ENCODE measurements at regions not wholly inside any gene's neighbourhood (a gene's known extent, or its start where the extent isn't known, plus 50 kb on each side); places are given as distances from the start of the nearest gene placed in this dataset.

DNA sequence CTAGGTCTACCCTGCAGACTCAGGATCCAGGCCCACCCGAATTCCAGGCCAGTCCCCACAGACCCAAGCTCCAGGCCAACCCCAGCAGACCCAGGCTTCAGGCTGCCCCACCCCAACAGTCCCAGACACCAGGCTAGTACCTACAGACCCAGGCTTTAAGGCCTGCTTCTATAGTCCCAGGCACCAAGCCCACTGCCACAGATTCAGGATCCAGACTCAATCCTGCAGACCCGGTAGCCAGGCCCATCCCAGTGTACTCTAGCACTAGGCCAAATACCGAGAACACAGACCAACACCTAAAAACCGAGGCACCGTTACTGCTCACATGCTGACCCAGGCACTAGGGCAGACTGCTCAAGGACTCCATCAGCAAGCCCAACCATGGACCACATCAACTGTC is 862.3 kb downstream of the UQCRFS1 start:
- Histone ChIP-seq H3K4me1 (ENCODE audit: insufficient read depth, low read length) (no peaks in the 10 kb centered on the region), H3K4me3 (ENCODE audit: insufficient read depth, low read length) (no peak overlapping the region), H2AFZ (ENCODE audit: low read length) (no peak overlapping the region), H4K20me1 (ENCODE audit: insufficient read depth, low read length) (no peaks in the 10 kb centered on the region), H3K36me3 (ENCODE audit: insufficient read depth, low read length) (no peaks in the 10 kb centered on the region), H3K79me2 (ENCODE audit: insufficient read depth, low read length) (no peaks in the 10 kb centered on the region), H3K27ac (ENCODE audit: low read depth, low read length) (no peak overlapping the region), H3K9me3 (ENCODE audit: low read depth, low read length) (peaks cover 3% of the 10 kb centered on the region), H3K4me2 (ENCODE audit: insufficient read depth, low read length) (no peak overlapping the region), H3K27me3 (ENCODE audit: insufficient read depth, low read length) (no peaks in the 10 kb centered on the region)
- TF ChIP-seq, protein P1, sequence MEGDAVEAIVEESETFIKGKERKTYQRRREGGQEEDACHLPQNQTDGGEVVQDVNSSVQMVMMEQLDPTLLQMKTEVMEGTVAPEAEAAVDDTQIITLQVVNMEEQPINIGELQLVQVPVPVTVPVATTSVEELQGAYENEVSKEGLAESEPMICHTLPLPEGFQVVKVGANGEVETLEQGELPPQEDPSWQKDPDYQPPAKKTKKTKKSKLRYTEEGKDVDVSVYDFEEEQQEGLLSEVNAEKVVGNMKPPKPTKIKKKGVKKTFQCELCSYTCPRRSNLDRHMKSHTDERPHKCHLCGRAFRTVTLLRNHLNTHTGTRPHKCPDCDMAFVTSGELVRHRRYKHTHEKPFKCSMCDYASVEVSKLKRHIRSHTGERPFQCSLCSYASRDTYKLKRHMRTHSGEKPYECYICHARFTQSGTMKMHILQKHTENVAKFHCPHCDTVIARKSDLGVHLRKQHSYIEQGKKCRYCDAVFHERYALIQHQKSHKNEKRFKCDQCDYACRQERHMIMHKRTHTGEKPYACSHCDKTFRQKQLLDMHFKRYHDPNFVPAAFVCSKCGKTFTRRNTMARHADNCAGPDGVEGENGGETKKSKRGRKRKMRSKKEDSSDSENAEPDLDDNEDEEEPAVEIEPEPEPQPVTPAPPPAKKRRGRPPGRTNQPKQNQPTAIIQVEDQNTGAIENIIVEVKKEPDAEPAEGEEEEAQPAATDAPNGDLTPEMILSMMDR (IDR thresholded peaks at IDR 0.05; ENCODE audit: extremely low read depth, low read depth, low read length) = no peak
- DNase-seq (ENCODE audit: insufficient read length, low spot score, missing footprints) = no peak

DNA sequence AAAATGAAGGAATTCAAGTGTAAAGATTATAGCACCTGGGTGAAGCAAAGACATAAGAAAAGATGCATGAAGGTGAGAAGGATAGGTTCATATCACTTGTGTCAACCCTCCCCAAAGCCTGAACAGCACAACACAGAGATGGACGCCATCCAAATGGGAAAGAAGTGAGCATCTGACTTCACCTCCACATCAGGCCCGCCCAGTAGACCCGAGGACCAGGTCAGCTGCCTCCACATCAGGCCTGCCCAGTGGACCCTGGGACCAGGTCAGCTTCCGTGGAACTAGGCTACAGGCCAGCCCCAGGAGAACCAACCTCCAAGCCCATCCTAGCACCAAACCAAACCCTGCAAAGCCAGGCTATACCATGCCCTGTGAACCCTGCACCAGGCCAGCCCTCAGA is 862.9 kb downstream of the UQCRFS1 start:
- Histone ChIP-seq H4K20me1 (ENCODE audit: insufficient read depth, low read length) (no peaks in the 10 kb centered on the region), H3K36me3 (ENCODE audit: insufficient read depth, low read length) (no peaks in the 10 kb centered on the region), H3K4me1 (ENCODE audit: insufficient read depth, low read length) (no peaks in the 10 kb centered on the region), H3K4me3 (ENCODE audit: insufficient read depth, low read length) (no peak overlapping the region), H3K9me3 (ENCODE audit: low read depth, low read length) (peaks cover 3% of the 10 kb centered on the region), H2AFZ (ENCODE audit: low read length) (no peak overlapping the region), H3K27me3 (ENCODE audit: insufficient read depth, low read length) (no peaks in the 10 kb centered on the region), H3K4me2 (ENCODE audit: insufficient read depth, low read length) (no peak overlapping the region), H3K27ac (ENCODE audit: low read depth, low read length) (no peak overlapping the region), H3K79me2 (ENCODE audit: insufficient read depth, low read length) (no peaks in the 10 kb centered on the region)
- no peak for DNase-seq (ENCODE audit: insufficient read length, low spot score, missing footprints)
- TF ChIP-seq, protein P1 (IDR thresholded peaks at IDR 0.05; ENCODE audit: extremely low read depth, low read depth, low read length) = no peak

DNA sequence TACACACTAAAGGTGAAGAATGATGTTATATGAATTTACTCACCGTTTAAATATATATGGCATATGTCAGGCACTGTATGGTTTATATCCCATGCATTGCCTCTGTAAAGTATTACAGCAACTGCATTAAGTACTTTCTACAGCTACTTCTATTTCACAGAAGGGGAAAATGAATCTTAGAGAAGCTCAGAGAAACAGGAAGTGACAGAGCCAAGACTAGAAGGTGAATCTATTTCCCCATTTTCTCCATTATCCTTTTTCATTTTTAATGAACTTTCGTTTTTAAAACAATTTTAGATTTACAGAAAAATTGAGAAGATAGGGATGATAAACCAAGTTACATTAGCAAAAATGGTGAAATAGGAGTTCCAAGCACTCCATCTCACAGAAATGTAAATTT is 863.3 kb downstream of the UQCRFS1 start:
- Histone ChIP-seq H3K27ac (ENCODE audit: low read depth, low read length) (no peak overlapping the region), H3K27me3 (ENCODE audit: insufficient read depth, low read length) (no peaks in the 10 kb centered on the region)

DNA sequence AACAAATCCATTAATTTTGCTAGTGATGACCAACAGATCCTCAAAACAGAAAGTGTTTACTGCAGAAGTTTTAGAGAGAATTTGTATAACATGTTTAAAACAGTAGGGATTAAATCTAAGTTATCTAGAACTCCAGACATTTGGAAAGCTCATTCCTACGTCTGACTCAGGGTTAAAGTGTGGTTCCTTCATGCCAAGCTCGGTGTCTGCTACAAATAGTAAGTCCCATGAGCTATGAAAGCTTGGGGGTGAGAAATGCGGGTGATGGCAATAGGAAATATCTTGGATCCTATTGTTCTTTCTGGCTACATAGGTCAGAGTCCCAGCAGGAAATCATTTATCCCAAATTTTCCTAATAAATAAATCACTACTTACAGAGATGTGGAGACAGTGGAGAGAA is 867.1 kb downstream of the UQCRFS1 start:
- Histone ChIP-seq H3K4me3 (ENCODE audit: insufficient read depth, low read length) (no peak overlapping the region), H3K36me3 (ENCODE audit: insufficient read depth, low read length) (no peaks in the 10 kb centered on the region), H3K4me2 (ENCODE audit: insufficient read depth, low read length) (no peak overlapping the region), H3K9me3 (ENCODE audit: low read depth, low read length) (no peaks in the 10 kb centered on the region), H3K79me2 (ENCODE audit: insufficient read depth, low read length) (no peaks in the 10 kb centered on the region), H3K4me1 (ENCODE audit: insufficient read depth, low read length) (no peaks in the 10 kb centered on the region), H3K27ac (ENCODE audit: low read depth, low read length) (no peak overlapping the region), H4K20me1 (ENCODE audit: insufficient read depth, low read length) (no peaks in the 10 kb centered on the region), H3K27me3 (ENCODE audit: insufficient read depth, low read length) (no peaks in the 10 kb centered on the region), H2AFZ (ENCODE audit: low read length) (no peak overlapping the region)
- TF ChIP-seq, protein P1 (IDR thresholded peaks at IDR 0.05; ENCODE audit: extremely low read depth, low read depth, low read length) = no peak
- no peak for DNase-seq (ENCODE audit: insufficient read length, low spot score, missing footprints)

More for the DNA sequence above, 863.3 kb downstream of the UQCRFS1 start:
- TF ChIP-seq, protein P1 (IDR thresholded peaks at IDR 0.05; ENCODE audit: extremely low read depth, low read depth, low read length) = no peak
- no peaks in the 10 kb centered on the region for H3K79me2 ChIP-seq (ENCODE audit: insufficient read depth, low read length)
- no peaks in the 10 kb centered on the region for H4K20me1 ChIP-seq (ENCODE audit: insufficient read depth, low read length)
- no peaks in the 10 kb centered on the region for H3K4me1 ChIP-seq (ENCODE audit: insufficient read depth, low read length)
- no peak overlapping the region for H3K4me2 ChIP-seq (ENCODE audit: insufficient read depth, low read length)
- H3K9me3 ChIP-seq (ENCODE audit: low read depth, low read length) = peaks cover 3% of the 10 kb centered on the region
- DNase-seq (ENCODE audit: insufficient read length, low spot score, missing footprints) = no peak
- H3K4me3 ChIP-seq (ENCODE audit: insufficient read depth, low read length) = no peak overlapping the region
- H2AFZ ChIP-seq (ENCODE audit: low read length) = no peak overlapping the region
- no peaks in the 10 kb centered on the region for H3K36me3 ChIP-seq (ENCODE audit: insufficient read depth, low read length)

Data from osteoblast (primary cell).